ENCODE measurements at regions not wholly inside any gene's neighbourhood (a gene's known extent, or its start where the extent isn't known, plus 50 kb on each side); places are given as distances from the start of the nearest gene placed in this dataset.
"Not testable (repeated sequence)": the region's sequence is repeated elsewhere in the genome, so short reads cannot be mapped to it uniquely, and the experiment has no call there.

DNA sequence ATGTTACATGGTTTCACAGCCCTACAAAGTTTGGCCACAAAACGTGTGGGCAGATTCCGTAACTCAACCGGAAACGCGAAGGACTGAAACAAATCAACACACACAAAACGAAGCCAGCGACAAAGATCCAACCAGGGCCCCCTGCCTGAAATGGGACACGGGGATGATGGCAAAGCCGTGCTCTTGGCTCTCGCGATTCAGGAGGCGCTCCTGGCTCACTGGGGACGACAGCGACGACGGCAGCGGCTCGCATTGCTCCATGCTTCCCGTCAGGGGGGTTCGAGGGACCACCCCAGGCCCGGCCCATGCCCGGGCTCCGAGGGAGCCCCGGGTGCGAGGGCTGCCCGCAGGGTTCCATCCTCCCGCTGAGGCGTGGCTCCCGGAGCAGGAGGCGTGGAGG lies 4786.8 kb upstream of the OR11H1 start:
- Mint-ChIP-seq H3K4me3 (no peak overlapping the region), H3K36me3 (ENCODE audit: low read depth) (no peaks in the 10 kb centered on the region), H3K27me3 (no peaks in the 10 kb centered on the region), H3K4me1 (no peaks in the 10 kb centered on the region), H3K9me3 (peaks cover 35% of the 10 kb centered on the region), H3K27ac (no peak overlapping the region)
- DNase-seq (no peak), ATAC-seq (ENCODE audit: low read depth) (no peak)
- intact Hi-C loops (cut with micrococcal nuclease), result no loop called here
- TF ChIP-seq, protein P1, sequence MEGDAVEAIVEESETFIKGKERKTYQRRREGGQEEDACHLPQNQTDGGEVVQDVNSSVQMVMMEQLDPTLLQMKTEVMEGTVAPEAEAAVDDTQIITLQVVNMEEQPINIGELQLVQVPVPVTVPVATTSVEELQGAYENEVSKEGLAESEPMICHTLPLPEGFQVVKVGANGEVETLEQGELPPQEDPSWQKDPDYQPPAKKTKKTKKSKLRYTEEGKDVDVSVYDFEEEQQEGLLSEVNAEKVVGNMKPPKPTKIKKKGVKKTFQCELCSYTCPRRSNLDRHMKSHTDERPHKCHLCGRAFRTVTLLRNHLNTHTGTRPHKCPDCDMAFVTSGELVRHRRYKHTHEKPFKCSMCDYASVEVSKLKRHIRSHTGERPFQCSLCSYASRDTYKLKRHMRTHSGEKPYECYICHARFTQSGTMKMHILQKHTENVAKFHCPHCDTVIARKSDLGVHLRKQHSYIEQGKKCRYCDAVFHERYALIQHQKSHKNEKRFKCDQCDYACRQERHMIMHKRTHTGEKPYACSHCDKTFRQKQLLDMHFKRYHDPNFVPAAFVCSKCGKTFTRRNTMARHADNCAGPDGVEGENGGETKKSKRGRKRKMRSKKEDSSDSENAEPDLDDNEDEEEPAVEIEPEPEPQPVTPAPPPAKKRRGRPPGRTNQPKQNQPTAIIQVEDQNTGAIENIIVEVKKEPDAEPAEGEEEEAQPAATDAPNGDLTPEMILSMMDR (IDR thresholded peaks at IDR 0.05), result no peak
- ChIA-PET POLR2A (no interaction called here), CTCF (no interaction called here)

DNA sequence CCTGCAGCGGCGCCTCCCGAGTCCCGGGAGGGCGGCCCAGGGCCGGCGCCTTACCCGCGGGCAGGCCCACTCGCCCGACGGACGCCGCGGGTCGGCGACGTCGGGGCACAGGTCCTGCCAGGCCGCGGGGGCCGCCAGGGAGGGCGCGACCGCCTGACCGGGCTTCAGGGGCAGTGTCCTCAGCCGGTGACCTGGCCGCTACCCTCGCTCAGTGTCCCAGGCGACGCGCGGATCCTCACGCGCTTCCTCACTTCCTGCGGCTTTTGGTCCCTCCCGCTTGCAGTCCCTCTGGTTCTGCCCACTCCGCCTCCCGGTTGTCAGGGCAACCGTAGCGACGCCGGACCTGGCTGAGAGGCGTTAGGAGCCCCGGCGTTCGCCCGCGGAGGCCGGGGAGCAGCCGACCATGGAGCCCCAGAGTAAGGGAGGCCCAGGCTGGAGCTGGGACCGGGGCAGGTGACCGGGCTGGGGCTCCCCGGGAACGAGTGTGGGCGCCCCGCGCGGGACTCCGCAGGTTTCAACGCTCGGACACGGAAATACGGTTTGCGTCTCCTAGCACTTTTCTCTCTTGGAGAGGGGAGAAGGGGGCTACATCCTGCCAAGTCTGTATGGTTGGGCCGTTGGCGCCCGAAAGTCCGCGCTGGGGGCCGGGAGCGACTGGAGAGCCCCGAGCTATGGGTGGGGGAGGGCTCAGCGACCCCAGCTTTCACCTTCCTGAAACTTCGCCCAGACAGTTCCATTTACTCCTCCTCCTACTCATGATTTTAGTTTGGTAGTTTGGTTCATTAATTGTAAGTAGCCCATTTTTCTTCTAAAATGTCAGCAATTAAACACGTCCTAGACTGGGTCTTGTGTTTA lies 4786.0 kb upstream of the OR11H1 start:
- intact Hi-C loops (cut with micrococcal nuclease); POLR2A ChIA-PET; H3K27ac Mint-ChIP-seq; H3K36me3 Mint-ChIP-seq (ENCODE audit: low read depth); H3K4me1 Mint-ChIP-seq; H3K27me3 Mint-ChIP-seq; H3K4me3 Mint-ChIP-seq; CTCF ChIA-PET; DNase-seq; ATAC-seq (ENCODE audit: low read depth): not testable (repeated sequence)
- peaks cover 38% of the 10 kb centered on the region for H3K9me3 Mint-ChIP-seq

DNA sequence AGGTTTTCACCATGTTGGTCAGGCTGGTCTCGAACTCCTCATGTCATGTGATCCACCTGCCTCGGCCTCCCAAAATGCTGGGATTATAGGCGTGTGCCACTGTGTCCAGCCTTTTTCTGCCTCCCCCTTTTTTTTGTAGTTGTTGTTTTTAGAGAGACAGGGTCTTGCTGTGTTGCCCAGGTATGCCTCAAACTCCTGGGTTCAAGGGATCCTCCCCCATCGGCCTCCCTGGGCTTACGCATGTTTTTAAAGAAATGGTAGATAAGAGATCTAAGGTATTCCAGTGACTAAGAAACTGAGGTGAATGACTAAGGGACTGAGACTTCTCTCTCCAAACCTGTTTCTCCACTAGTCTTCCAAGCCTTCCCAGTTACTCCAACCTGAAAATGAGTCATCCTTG lies 4781.6 kb upstream of the OR11H1 start:
- H3K36me3 Mint-ChIP-seq (ENCODE audit: low read depth); H3K4me1 Mint-ChIP-seq; POLR2A ChIA-PET; H3K27me3 Mint-ChIP-seq; ATAC-seq (ENCODE audit: low read depth); H3K4me3 Mint-ChIP-seq; CTCF ChIA-PET; intact Hi-C loops (cut with micrococcal nuclease); DNase-seq; H3K27ac Mint-ChIP-seq: not testable (repeated sequence)
- H3K9me3 Mint-ChIP-seq, result peaks cover 21% of the 10 kb centered on the region

DNA sequence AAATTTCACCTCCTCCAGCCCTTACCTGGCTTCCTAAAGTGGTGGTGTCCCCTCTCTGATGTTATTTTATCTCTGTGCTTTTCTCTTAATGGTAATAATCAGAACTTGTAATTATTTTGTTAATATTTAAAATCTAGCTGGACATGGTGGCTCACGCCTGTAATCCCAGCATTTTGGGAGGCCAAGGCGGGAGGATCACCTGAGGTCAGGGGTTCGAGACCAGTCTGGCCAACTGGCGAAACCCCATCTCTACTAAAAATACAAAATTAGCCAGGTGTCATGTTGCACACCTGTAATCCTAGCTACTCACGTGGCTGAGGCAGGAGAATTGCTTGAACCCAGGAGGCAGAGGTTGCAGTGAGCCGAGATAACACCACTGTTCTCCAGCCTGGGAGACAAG lies 4780.8 kb upstream of the OR11H1 start:
- H3K27ac Mint-ChIP-seq; ATAC-seq (ENCODE audit: low read depth); DNase-seq; H3K4me3 Mint-ChIP-seq; POLR2A ChIA-PET; intact Hi-C loops (cut with micrococcal nuclease); CTCF ChIA-PET; H3K4me1 Mint-ChIP-seq; H3K36me3 Mint-ChIP-seq (ENCODE audit: low read depth); H3K27me3 Mint-ChIP-seq: not testable (repeated sequence)
- peaks cover 24% of the 10 kb centered on the region for H3K9me3 Mint-ChIP-seq

DNA sequence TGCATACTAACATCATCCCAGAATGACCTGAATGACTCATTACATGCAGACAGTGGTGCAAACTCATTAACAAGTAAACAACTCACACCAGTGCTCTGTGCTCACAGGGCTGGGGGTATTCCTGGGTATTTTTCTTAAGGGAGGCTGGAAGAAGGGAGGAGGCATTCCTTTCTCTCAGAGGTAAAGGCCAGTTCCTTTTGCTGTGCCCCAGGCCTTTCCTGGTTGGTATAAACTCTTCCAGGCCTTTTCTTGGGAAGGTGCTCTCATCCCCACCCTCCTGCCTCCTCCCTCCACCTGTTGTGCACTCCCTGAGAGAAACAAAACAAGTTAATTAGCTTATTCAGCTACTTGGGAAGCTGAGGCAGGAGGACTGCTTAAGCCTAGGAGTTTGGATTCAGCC lies 4779.2 kb upstream of the OR11H1 start:
- POLR2A ChIA-PET; H3K27ac Mint-ChIP-seq; H3K4me1 Mint-ChIP-seq; intact Hi-C loops (cut with micrococcal nuclease); H3K36me3 Mint-ChIP-seq (ENCODE audit: low read depth); H3K4me3 Mint-ChIP-seq; ATAC-seq (ENCODE audit: low read depth); DNase-seq; H3K27me3 Mint-ChIP-seq; CTCF ChIA-PET: not testable (repeated sequence)
- H3K9me3 Mint-ChIP-seq, result peaks cover 20% of the 10 kb centered on the region

DNA sequence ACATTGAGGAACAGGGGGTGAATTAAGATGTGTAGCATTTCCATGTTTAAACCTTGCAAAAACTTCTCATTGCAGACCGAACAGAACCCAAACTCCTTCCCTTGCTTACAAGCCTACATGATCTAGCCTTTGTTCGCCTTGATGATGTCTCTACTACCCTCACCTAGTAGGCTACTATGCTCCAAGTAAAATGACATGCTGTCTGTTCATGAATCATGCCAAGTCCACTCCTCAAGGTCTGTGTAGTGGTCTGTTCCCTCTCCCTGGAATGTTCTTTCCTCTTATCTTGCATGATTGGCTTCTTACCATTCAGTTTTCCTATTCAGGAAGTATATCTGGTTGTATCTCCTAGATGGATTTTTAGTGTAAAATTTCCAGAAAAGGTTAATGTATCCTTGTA lies 4778.6 kb upstream of the OR11H1 start:
- DNase-seq; H3K36me3 Mint-ChIP-seq (ENCODE audit: low read depth); ATAC-seq (ENCODE audit: low read depth); CTCF ChIA-PET; H3K27me3 Mint-ChIP-seq; H3K4me1 Mint-ChIP-seq; H3K4me3 Mint-ChIP-seq; POLR2A ChIA-PET; H3K27ac Mint-ChIP-seq; intact Hi-C loops (cut with micrococcal nuclease): not testable (repeated sequence)
- peaks cover 18% of the 10 kb centered on the region for H3K9me3 Mint-ChIP-seq

DNA sequence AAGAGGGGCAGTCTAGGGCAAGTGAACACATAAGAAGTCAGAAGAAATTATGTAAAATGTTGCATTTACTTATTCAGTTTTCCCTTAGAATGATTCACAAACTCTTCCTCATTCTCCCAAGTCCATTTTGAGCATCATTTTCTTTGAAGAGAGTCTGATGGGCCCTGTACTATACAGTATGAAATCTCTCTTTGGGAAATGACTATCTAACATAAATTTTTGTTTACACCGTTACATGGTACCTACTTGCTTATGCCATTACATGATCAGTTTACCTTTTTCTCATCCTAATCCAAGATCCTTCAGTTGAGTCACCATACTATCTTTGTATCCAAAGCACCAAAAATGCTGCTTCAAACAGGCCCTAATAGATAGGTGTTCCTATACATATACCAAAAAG lies 4774.4 kb upstream of the OR11H1 start:
- DNase-seq, result not testable (repeated sequence)

DNA sequence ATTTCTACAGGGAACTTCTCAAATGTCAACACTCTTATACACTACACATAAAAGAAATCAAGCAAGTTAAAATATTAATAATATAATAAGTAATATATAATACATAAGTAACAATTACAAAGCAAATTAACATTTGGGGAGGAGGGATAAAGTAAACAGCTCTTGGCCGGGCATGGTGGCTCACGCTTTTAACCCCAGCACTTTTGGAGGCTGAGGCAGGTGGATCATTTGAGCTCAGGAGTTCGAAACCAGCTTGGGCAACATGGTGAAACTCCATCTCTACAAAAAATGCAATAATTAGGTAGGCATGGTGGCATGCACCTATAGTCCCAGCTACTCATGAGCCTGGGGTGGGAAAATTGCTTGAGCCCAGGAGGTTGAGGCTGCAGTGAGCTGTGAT lies 4772.6 kb upstream of the OR11H1 start:
- H3K27me3 Mint-ChIP-seq; POLR2A ChIA-PET; intact Hi-C loops (cut with micrococcal nuclease); ATAC-seq (ENCODE audit: low read depth); H3K4me1 Mint-ChIP-seq; H3K36me3 Mint-ChIP-seq (ENCODE audit: low read depth); H3K27ac Mint-ChIP-seq; DNase-seq; CTCF ChIA-PET; H3K4me3 Mint-ChIP-seq: not testable (repeated sequence)
- H3K9me3 Mint-ChIP-seq, result peaks cover 20% of the 10 kb centered on the region

More for the DNA sequence above, 4774.4 kb upstream of the OR11H1 start:
- ATAC-seq (ENCODE audit: low read depth); H3K27ac Mint-ChIP-seq; H3K4me1 Mint-ChIP-seq; H3K4me3 Mint-ChIP-seq; CTCF ChIA-PET; H3K36me3 Mint-ChIP-seq (ENCODE audit: low read depth); H3K27me3 Mint-ChIP-seq; intact Hi-C loops (cut with micrococcal nuclease); POLR2A ChIA-PET: not testable (repeated sequence)
- H3K9me3 Mint-ChIP-seq, result peaks cover 24% of the 10 kb centered on the region

DNA sequence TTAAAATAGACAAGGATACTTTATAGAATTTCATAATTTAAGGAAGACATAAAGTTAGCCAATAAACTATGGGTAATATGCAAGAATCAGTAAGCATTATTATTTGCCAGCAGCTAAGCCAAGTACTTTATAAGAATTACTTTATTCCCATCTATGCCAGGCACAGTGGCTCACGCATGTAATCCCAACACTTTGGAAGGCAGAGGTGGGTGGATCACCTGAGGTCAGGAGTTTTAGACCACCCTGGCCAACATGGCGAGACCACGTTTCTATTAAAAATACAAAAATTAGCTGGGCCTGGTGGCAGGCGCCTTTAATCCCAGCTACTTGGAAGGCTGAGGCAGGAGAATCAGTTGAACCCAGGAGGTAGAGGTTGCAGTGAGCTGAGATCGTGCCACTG lies 4767.6 kb upstream of the OR11H1 start:
- peaks cover 23% of the 10 kb centered on the region for H3K9me3 Mint-ChIP-seq
- POLR2A ChIA-PET; H3K27ac Mint-ChIP-seq; CTCF ChIA-PET; H3K4me3 Mint-ChIP-seq; ATAC-seq (ENCODE audit: low read depth); H3K4me1 Mint-ChIP-seq; H3K27me3 Mint-ChIP-seq; intact Hi-C loops (cut with micrococcal nuclease); H3K36me3 Mint-ChIP-seq (ENCODE audit: low read depth); DNase-seq: not testable (repeated sequence)

DNA sequence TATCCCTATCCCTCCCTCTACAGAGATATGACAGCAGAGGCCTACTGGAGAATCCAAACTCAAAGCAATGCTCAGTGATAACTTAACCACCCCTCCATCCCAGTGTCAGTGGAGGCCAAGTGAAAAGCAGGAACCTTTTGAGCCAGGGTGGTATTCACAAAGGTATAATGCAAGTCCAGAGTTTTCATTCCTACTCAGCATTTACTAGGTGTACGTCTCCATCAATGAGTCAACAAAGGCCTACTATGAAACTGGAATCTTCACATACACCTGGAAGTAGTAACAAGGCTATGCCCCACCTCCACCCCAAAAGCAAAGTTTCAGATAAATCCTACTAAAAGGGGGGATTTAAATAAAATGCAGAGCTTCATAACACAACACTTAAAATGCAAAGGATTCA lies 4761.7 kb upstream of the OR11H1 start:
- CTCF ChIA-PET; POLR2A ChIA-PET; H3K27me3 Mint-ChIP-seq; DNase-seq; H3K27ac Mint-ChIP-seq; H3K4me1 Mint-ChIP-seq; intact Hi-C loops (cut with micrococcal nuclease); H3K36me3 Mint-ChIP-seq (ENCODE audit: low read depth); H3K4me3 Mint-ChIP-seq; ATAC-seq (ENCODE audit: low read depth): not testable (repeated sequence)
- peaks cover 22% of the 10 kb centered on the region for H3K9me3 Mint-ChIP-seq

DNA sequence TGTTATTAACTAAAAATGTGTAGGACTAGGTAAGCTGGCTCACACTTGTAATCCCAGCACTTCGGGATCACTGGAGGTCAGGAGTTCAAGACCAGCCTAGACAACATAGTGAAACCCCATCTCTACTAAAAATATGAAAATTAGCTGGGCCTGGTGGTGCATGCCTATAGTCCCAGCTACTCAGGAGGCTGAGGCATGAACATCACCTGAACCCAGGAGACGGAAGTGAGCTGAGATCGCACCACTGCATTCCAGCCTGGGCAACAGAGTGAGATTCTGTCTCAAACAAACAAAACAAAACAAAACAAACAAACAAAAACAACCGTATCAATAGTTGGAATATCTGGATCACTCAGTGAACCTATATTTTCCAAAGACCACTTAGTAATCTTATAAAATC lies 4759.1 kb upstream of the OR11H1 start:
- H3K4me3 Mint-ChIP-seq; ATAC-seq (ENCODE audit: low read depth); intact Hi-C loops (cut with micrococcal nuclease); H3K27me3 Mint-ChIP-seq; H3K36me3 Mint-ChIP-seq (ENCODE audit: low read depth); POLR2A ChIA-PET; CTCF ChIA-PET; H3K27ac Mint-ChIP-seq; H3K4me1 Mint-ChIP-seq; DNase-seq: not testable (repeated sequence)
- peaks cover 19% of the 10 kb centered on the region for H3K9me3 Mint-ChIP-seq

DNA sequence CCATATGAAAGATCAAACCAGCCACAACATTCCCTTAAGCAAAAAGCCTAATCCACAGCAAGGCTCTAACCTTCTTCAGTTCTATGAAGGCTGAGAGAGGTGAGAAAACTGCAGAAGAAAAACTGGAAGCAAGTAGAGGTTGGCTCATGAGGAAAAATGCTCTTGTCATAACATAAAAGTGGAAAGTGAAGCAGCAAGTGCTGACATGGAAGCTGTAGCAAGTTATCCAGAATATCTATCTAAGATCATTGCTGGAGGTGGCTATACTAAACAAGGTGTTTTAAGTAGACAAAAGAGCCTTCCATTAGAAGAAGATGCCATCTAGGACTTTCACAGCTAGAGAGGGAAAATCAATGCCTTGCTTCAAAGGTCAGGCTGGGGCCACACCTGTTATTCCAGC lies 4756.2 kb upstream of the OR11H1 start:
- POLR2A ChIA-PET; H3K4me3 Mint-ChIP-seq; H3K36me3 Mint-ChIP-seq (ENCODE audit: low read depth); H3K27ac Mint-ChIP-seq; intact Hi-C loops (cut with micrococcal nuclease); H3K4me1 Mint-ChIP-seq; H3K27me3 Mint-ChIP-seq; DNase-seq; CTCF ChIA-PET; ATAC-seq (ENCODE audit: low read depth): not testable (repeated sequence)
- H3K9me3 Mint-ChIP-seq, result peaks cover 21% of the 10 kb centered on the region
